ENCODE measurements at regions not wholly inside any gene's neighbourhood (a gene's known extent, or its start where the extent isn't known, plus 50 kb on each side); places are given as distances from the start of the nearest gene placed in this dataset.
"Not testable (repeated sequence)": the region's sequence is repeated elsewhere in the genome, so short reads cannot be mapped to it uniquely, and the experiment has no call there.

DNA sequence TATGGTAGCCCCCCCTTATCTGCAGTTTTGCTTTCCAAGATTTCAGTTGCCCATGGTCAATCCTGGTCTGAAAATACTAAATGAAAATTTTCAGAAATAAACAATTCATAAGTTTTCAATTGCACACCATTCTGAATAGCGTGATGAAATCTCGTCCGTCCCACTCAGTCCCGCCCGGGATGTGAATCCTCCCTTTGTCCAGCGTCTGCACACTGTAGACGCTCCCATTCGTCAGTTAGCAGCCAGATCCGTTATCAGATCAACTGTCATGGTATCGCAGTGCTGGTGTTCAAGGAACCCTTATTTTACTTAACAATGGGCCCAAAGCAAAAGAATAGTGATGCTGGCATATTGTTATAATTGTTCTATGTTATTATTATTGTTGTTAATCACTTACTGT is 98.6 kb downstream of the TMEM215 start:
- ATAC-seq, result no peak
- intact Hi-C loops (cut with DNase I), result no loop called here
- Histone ChIP-seq H3K9me3 (no peaks in the 10 kb centered on the region), H3K36me3 (replicated peaks in 1 of 2; ENCODE audit: insufficient read depth in 1 of 2, low read depth in 2 of 2) (no peaks in the 10 kb centered on the region), H3K27ac (no peak overlapping the region), H3K4me1 (no peaks in the 10 kb centered on the region), H3K4me3 (no peak overlapping the region), H3K27me3 (no peaks in the 10 kb centered on the region)
- no peak for TF ChIP-seq POLR2A (IDR thresholded peaks at IDR 0.05)
- TF ChIP-seq, protein P1, sequence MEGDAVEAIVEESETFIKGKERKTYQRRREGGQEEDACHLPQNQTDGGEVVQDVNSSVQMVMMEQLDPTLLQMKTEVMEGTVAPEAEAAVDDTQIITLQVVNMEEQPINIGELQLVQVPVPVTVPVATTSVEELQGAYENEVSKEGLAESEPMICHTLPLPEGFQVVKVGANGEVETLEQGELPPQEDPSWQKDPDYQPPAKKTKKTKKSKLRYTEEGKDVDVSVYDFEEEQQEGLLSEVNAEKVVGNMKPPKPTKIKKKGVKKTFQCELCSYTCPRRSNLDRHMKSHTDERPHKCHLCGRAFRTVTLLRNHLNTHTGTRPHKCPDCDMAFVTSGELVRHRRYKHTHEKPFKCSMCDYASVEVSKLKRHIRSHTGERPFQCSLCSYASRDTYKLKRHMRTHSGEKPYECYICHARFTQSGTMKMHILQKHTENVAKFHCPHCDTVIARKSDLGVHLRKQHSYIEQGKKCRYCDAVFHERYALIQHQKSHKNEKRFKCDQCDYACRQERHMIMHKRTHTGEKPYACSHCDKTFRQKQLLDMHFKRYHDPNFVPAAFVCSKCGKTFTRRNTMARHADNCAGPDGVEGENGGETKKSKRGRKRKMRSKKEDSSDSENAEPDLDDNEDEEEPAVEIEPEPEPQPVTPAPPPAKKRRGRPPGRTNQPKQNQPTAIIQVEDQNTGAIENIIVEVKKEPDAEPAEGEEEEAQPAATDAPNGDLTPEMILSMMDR (IDR thresholded peaks at IDR 0.05), result no peak
- WGBS, 2 donors, result 82 to 85% methylated on average over 10 of the region's 10 CpGs
- no peak for DNase-seq

DNA sequence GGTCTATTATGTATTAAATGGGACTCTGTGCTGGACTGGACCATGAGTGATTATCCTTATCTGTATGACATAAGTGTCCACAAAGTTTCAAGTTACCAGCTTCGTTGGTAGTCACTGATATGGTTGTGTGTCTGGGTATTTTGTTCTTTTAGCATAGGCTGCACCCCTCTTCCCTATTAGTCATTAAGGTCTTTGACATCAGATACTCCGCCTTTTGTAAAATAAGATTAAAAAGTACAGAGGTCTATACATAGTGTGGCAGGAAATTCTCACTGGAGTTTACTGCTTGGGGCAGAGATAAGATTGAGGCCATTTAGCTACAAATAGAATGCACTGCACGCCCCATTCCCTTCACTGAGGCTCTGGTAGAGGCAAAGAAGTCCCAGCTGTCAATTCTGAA is 99.4 kb downstream of the TMEM215 start:
- WGBS, 2 donors, result 3% methylated on average over 3 of the region's 3 CpGs
- no peaks in the 10 kb centered on the region for H3K9me3 ChIP-seq
- TF ChIP-seq POLR2A (IDR thresholded peaks at IDR 0.05), result no peak
- TF ChIP-seq, protein P1 (IDR thresholded peaks at IDR 0.05), result no peak
- intact Hi-C loops (cut with DNase I), result no loop called here
- H3K27me3 ChIP-seq, result no peaks in the 10 kb centered on the region
- no peaks in the 10 kb centered on the region for H3K4me1 ChIP-seq
- no peak for ATAC-seq
- no peak overlapping the region for H3K4me3 ChIP-seq
- DNase-seq, result no peak
- no peaks in the 10 kb centered on the region for H3K36me3 ChIP-seq (replicated peaks in 1 of 2; ENCODE audit: insufficient read depth in 1 of 2, low read depth in 2 of 2)
- no peak overlapping the region for H3K27ac ChIP-seq

DNA sequence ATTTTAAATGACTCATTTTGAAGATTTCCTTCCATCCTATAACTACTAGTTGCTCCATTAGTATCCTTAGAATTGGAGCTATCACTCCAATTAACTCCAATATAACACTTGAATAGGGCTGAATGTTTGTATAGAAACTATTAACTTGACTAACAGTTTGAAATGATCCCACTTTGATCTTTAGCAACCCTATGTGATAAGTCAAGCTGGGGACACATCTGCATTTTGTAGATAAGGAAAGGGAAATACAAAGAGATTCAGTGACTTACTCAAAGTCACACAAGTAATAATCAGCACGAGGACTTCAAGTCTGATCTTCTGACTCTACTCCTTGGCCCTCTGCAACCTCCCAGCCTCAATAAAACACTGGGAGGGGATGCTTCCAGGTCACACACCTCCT is 101.1 kb downstream of the TMEM215 start:
- H3K27ac ChIP-seq, result no peak overlapping the region
- no peak overlapping the region for H3K4me3 ChIP-seq
- H3K9me3 ChIP-seq, result no peaks in the 10 kb centered on the region
- H3K27me3 ChIP-seq, result no peaks in the 10 kb centered on the region
- H3K4me1 ChIP-seq, result no peaks in the 10 kb centered on the region
- WGBS, 2 donors, result 25 to 39% methylated on average over 1 of the region's 1 CpG
- ATAC-seq (no peak), DNase-seq (no peak)
- TF ChIP-seq, protein P1 (IDR thresholded peaks at IDR 0.05), result no peak
- TF ChIP-seq POLR2A (IDR thresholded peaks at IDR 0.05), result no peak
- H3K36me3 ChIP-seq (replicated peaks in 1 of 2; ENCODE audit: insufficient read depth in 1 of 2, low read depth in 2 of 2), result no peaks in the 10 kb centered on the region
- intact Hi-C loops (cut with DNase I), result no loop called here

DNA sequence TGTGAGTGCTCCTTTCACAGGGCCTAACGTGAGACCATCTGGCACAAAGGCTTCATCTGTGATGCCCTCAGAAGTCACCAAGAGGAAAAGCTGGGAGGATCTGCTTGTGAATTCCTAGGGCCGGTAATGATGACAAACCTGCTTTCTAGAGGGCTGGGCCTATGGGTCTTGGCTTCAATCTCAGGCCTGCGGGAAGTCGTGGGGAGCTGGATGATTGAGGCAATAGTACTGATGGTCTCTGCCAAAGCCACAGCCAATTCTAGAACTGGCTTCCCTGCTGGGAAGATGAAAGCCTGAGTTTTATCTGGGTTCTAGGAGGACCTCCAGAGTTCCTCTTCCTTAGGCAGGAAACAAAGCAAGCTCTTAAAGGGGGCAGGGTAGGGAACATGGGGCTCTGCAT is 102.7 kb downstream of the TMEM215 start:
- Histone ChIP-seq H3K4me1 (no peaks in the 10 kb centered on the region), H3K27me3 (no peaks in the 10 kb centered on the region), H3K4me3 (no peak overlapping the region), H3K27ac (no peak overlapping the region), H3K36me3 (replicated peaks in 1 of 2; ENCODE audit: insufficient read depth in 1 of 2, low read depth in 2 of 2) (no peaks in the 10 kb centered on the region), H3K9me3 (no peaks in the 10 kb centered on the region)
- no peak for ATAC-seq
- intact Hi-C loops (cut with DNase I), result no loop called here
- TF ChIP-seq, protein P1 (IDR thresholded peaks at IDR 0.05), result no peak
- TF ChIP-seq POLR2A (IDR thresholded peaks at IDR 0.05), result no peak
- WGBS, 2 donors, result 81 to 85% methylated on average over 4 of the region's 4 CpGs
- no peak for DNase-seq

DNA sequence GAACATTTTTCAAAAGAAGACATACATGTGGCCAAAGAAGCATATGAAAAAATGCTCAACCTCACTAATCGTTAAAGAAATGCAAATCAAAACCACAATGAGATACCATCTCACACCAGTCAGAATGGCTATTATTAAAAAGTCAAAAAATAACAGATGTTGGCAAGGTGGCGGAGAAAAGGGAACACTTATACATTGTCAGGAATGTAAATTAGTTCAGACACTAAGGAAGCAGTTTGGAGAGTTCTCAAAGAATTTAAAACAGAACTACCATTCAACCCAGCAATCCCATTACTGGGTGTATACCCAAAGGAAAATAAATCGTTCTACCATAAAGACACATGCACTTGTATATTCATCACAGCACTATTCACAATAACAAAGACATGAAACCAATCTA is 106.9 kb downstream of the APTX start:
- H3K4me3 ChIP-seq; intact Hi-C loops (cut with DNase I); H3K27me3 ChIP-seq; H3K9me3 ChIP-seq; H3K36me3 ChIP-seq (replicated peaks in 1 of 2; ENCODE audit: insufficient read depth in 1 of 2, low read depth in 2 of 2); H3K27ac ChIP-seq; H3K4me1 ChIP-seq; ATAC-seq; DNase-seq: not testable (repeated sequence)
- WGBS, 2 donors, result 39 to 42% methylated on average over 3 of the region's 3 CpGs

Measured in body of pancreas (tissue), 4 donors.